Neural progenitor cell (in vitro differentiated cells): ENCODE measurements at regions not wholly inside any gene's neighbourhood (a gene's known extent, or its start where the extent isn't known, plus 50 kb on each side); places are given as distances from the start of the nearest gene placed in this dataset.

ENCODE experiments used
- DNase-seq: peaks from one replicate; pipeline ENCODE4 v3.0.0-alpha.2; 2016; ENCODE audit warnings: low spot score
- H2AFZ ChIP-seq: fragments of 200-600 bp; sonication (generic); replicated peaks from 2 replicates; pipeline ENCODE4 v1.6.1; 2016; ENCODE audit warnings: antibody characterized with exemption
- H3F3A ChIP-seq: fragments of 200-600 bp; sonication (generic); 2 replicates; pipeline ENCODE4 v1.6.1; 2016; ENCODE audit warnings: antibody characterized with exemption, low read depth
- H3K27ac ChIP-seq: fragments of 200-600 bp; sonication (generic); 2 replicates; pipeline ENCODE4 v1.5.1; 2016; ENCODE audit warnings: mild to moderate bottlenecking
- H3K27me3 ChIP-seq: fragments of 200-600 bp; sonication (generic); 2 replicates; pipeline ENCODE4 v1.6.1; 2016; ENCODE audit warnings: mild to moderate bottlenecking, moderate library complexity
- H3K36me3 ChIP-seq: fragments of 200-600 bp; sonication (generic); 2 replicates; pipeline ENCODE4 v1.5.1; 2016
- H3K4me1 ChIP-seq: fragments of 200-600 bp; sonication (generic); 2 replicates; pipeline ENCODE4 v1.6.1; 2016; ENCODE audit warnings: mixed run types
- H3K4me2 ChIP-seq: fragments of 200-600 bp; sonication (generic); 2 replicates; pipeline ENCODE4 v1.6.1; 2016
- H3K4me3 ChIP-seq: fragments of 200-600 bp; sonication (generic); 2 replicates; pipeline ENCODE4 v1.5.1; 2016
- H3K79me2 ChIP-seq: fragments of 200-600 bp; sonication (generic); 2 replicates; pipeline ENCODE4 v1.6.1; 2016; ENCODE audit warnings: low read depth
- H3K9ac ChIP-seq: fragments of 200-600 bp; sonication (generic); 2 replicates; pipeline ENCODE4 v1.6.1; 2016
- H3K9me3 ChIP-seq: fragments of 200-600 bp; sonication (generic); 2 replicates; pipeline ENCODE4 v1.5.1; 2016; ENCODE audit warnings: low read depth
- H4K20me1 ChIP-seq: fragments of 200-600 bp; sonication (generic); 2 replicates; pipeline ENCODE4 v1.6.1; 2016; ENCODE audit warnings: low read depth
- H3K27ac Mint-ChIP-seq: 3 replicates; pipeline ENCODE4 v1.8.0; 2021; ENCODE audit warnings: mixed read lengths
- H3K27me3 Mint-ChIP-seq: 2 replicates; pipeline ENCODE4 v1.8.0; 2022; ENCODE audit warnings: low read depth, mild to moderate bottlenecking, inconsistent platforms, moderate library complexity, mixed read lengths; ENCODE audit not compliant: insufficient read depth
- H3K36me3 Mint-ChIP-seq: 3 replicates; pipeline ENCODE4 v1.8.0; 2021; ENCODE audit warnings: mixed read lengths
- H3K4me1 Mint-ChIP-seq: 3 replicates; pipeline ENCODE4 v1.8.0; 2021; ENCODE audit warnings: mixed read lengths
- H3K4me3 Mint-ChIP-seq: 3 replicates; pipeline ENCODE4 v1.8.0; 2021; ENCODE audit warnings: mild to moderate bottlenecking, moderate library complexity, mixed read lengths
- H3K9me3 Mint-ChIP-seq: 3 replicates; pipeline ENCODE4 v1.8.0; 2020; ENCODE audit warnings: mixed read lengths
- CTCF ChIP-seq: fragments of 200-600 bp; sonication (generic); IDR thresholded peaks from 2 replicates; pipeline ENCODE4 v1.5.1; 2017; ENCODE audit warnings: antibody characterized with exemption, mild to moderate bottlenecking
- EZH2 ChIP-seq: fragments of 200-600 bp; sonication (generic); IDR thresholded peaks from 2 replicates; pipeline ENCODE4 v1.6.1; 2017; ENCODE audit warnings: antibody characterized with exemption, mild to moderate bottlenecking, moderate library complexity
- EZH2phosphoT487 ChIP-seq: fragments of 200-600 bp; sonication (generic); IDR thresholded peaks from 2 replicates; pipeline ENCODE4 v1.6.1; 2017; ENCODE audit warnings: antibody characterized with exemption

GRCh38 chr15:56293495-56294292, 50.0 kb upstream of the RFX7 start:
- Histone ChIP-seq H3K4me2 (no peak overlapping the region), H3F3A (no peaks in the 10 kb centered on the region), H3K79me2 (no peaks in the 10 kb centered on the region), H3K27ac (no peak overlapping the region), H3K4me1 (no peaks in the 10 kb centered on the region), H3K4me3 (no peak overlapping the region), H3K9me3 (no peaks in the 10 kb centered on the region), H2AFZ (no peak overlapping the region), H3K27me3 (no peaks in the 10 kb centered on the region), H3K9ac (no peak overlapping the region), H4K20me1 (no peaks in the 10 kb centered on the region), H3K36me3 (no peaks in the 10 kb centered on the region)
- Mint-ChIP-seq H3K27me3 (peaks cover 7% of the 10 kb centered on the region), H3K36me3 (no peaks in the 10 kb centered on the region), H3K27ac (no peak overlapping the region), H3K9me3 (peaks cover 7% of the 10 kb centered on the region), H3K4me1 (no peaks in the 10 kb centered on the region), H3K4me3 (no peak overlapping the region)
- no peak for TF ChIP-seq EZH2phosphoT487
- no peak for TF ChIP-seq CTCF
- no peak for TF ChIP-seq EZH2
- no peak for DNase-seq
